IMR-90 (cell line): ENCODE measurements at regions not wholly inside any gene's neighbourhood (a gene's known extent, or its start where the extent isn't known, plus 50 kb on each side); places are given as distances from the start of the nearest gene placed in this dataset.

Experiments
- ATAC-seq: fragments of 200-7000 bp; cut with Tn5 transposase; 2 replicates; pipeline ENCODE4 v1.9.1; 2020; ENCODE audit warnings: low read depth, mild to moderate bottlenecking, moderate library complexity
- BruUV-seq: library from RNA; stranded (reverse); fragments of 400-500 nt; replicated peaks from 2 replicates; lab custom pipeline; 2021; lab: Mats Ljungman, UMichigan
- CTCF ChIA-PET: fragments of 300-600 bp; formaldehyde crosslinking; extraction: SDS; loops from one replicate; lab custom pipeline; 2021; ENCODE audit warnings: antibody characterized with exemption; lab: Yijun Ruan, JAX
- POLR2A ChIA-PET: fragments of 300-600 bp; sonication (Branson Sonifier 250); formaldehyde crosslinking; loops from one replicate; lab custom pipeline; 2022; ENCODE audit warnings: antibody characterized with exemption; ENCODE audit not compliant: unreplicated experiment; lab: Charles Lee
- DNase-seq: peaks from one replicate; pipeline ENCODE4 v3.0.0; 2013
- H2AFZ ChIP-seq: replicated peaks from 2 replicates; pipeline ENCODE3; 2013; ENCODE audit warnings: low read length, mild to moderate bottlenecking; ENCODE audit not compliant: poor library complexity
- H2AK5ac ChIP-seq: 2 replicates; pipeline ENCODE4 v1.6.1; 2013; ENCODE audit warnings: low read depth, low read length, inconsistent platforms
- H2AK9ac ChIP-seq: replicated peaks from 2 replicates; pipeline ENCODE3; 2013; ENCODE audit warnings: mild to moderate bottlenecking, low read depth, low read length, moderate library complexity; ENCODE audit not compliant: poor library complexity
- H2BK120ac ChIP-seq: 2 replicates; pipeline ENCODE4 v1.6.1; 2013; ENCODE audit warnings: low read depth, low read length, inconsistent platforms
- H2BK15ac ChIP-seq: 3 replicates; pipeline ENCODE4 v1.6.1; 2013; ENCODE audit warnings: low read depth, low read length, inconsistent platforms
- H2BK20ac ChIP-seq: 2 replicates; pipeline ENCODE4 v1.6.1; 2013; ENCODE audit warnings: low read depth, mild to moderate bottlenecking, inconsistent platforms, low read length, moderate library complexity
- H2BK5ac ChIP-seq: 2 replicates; pipeline ENCODE4 v1.6.1; 2013; ENCODE audit warnings: mild to moderate bottlenecking, low read depth, low read length, inconsistent platforms; ENCODE audit not compliant: poor library complexity, severe bottlenecking
- H3K14ac ChIP-seq: replicated peaks from 2 replicates; pipeline ENCODE4 v1.6.1; 2013; ENCODE audit warnings: low read depth, low read length, inconsistent platforms
- H3K18ac ChIP-seq: 2 replicates; pipeline ENCODE4 v1.6.1; 2013; ENCODE audit warnings: low read depth, low read length, control low read depth
- H3K23ac ChIP-seq: 2 replicates; pipeline ENCODE4 v1.6.1; 2013; ENCODE audit warnings: low read depth, low read length, inconsistent platforms
- H3K27ac ChIP-seq: 2 replicates; pipeline ENCODE4 v1.5.1; 2013; ENCODE audit warnings: mild to moderate bottlenecking, control low read depth, low read length; ENCODE audit not compliant: insufficient read depth
- H3K27me3 ChIP-seq: 2 replicates; pipeline ENCODE4 v1.6.1; 2013; ENCODE audit warnings: low read length; ENCODE audit not compliant: control insufficient read depth, insufficient read depth
- H3K36me3 ChIP-seq: 2 replicates; pipeline ENCODE4 v1.6.1; 2013; ENCODE audit warnings: low read length, mixed read lengths; ENCODE audit not compliant: control insufficient read depth, insufficient read depth
- H3K4ac ChIP-seq: 2 replicates; pipeline ENCODE4 v1.6.1; 2013; ENCODE audit warnings: low read depth, low read length, inconsistent platforms
- H3K4me1 ChIP-seq: 2 replicates; pipeline ENCODE4 v1.6.1; 2013; ENCODE audit warnings: low read length, mixed read lengths; ENCODE audit not compliant: control insufficient read depth, insufficient read depth
- H3K4me2 ChIP-seq: 2 replicates; pipeline ENCODE4 v1.6.1; 2013; ENCODE audit warnings: low read depth, mild to moderate bottlenecking, control low read depth, low read length, moderate library complexity
- H3K4me3 ChIP-seq: 2 replicates; pipeline ENCODE4 v1.5.1; 2013; ENCODE audit warnings: low read depth, mild to moderate bottlenecking, control low read depth, low read length, moderate library complexity; ENCODE audit not compliant: insufficient read depth
- H3K56ac ChIP-seq: 2 replicates; pipeline ENCODE4 v1.6.1; 2013; ENCODE audit warnings: low read length, inconsistent platforms; ENCODE audit not compliant: insufficient read depth; ENCODE audit errors: extremely low read depth
- H3K79me1 ChIP-seq, 2 experiments: 2 replicates each; pipeline ENCODE4 v1.6.1; 2013; ENCODE audit warnings: low read length in 2 of 2, inconsistent platforms in 1 of 2, low read depth in 1 of 2
- H3K9ac ChIP-seq: 2 replicates; pipeline ENCODE4 v1.6.1; 2013; ENCODE audit warnings: low read depth, low read length, control low read depth
- H3K9me1 ChIP-seq: 2 replicates; pipeline ENCODE4 v1.6.1; 2013; ENCODE audit warnings: low read length, inconsistent platforms; ENCODE audit not compliant: insufficient read depth
- H3K9me3 ChIP-seq: 2 replicates; pipeline ENCODE4 v1.6.1; 2013; ENCODE audit warnings: low read length; ENCODE audit not compliant: control insufficient read depth, insufficient read depth
- H4K20me1 ChIP-seq: 2 replicates; pipeline ENCODE4 v1.6.1; 2013; ENCODE audit warnings: low read length, inconsistent platforms; ENCODE audit not compliant: insufficient read depth
- H4K5ac ChIP-seq: 2 replicates; pipeline ENCODE4 v1.6.1; 2013; ENCODE audit warnings: mild to moderate bottlenecking, low read depth, low read length, control low read depth
- H4K8ac ChIP-seq, 2 experiments: 2 replicates each; pipeline ENCODE4 v1.6.1; 2013; ENCODE audit warnings: low read depth in 2 of 2, low read length in 2 of 2, control low read depth in 1 of 2, inconsistent platforms in 1 of 2
- H4K91ac ChIP-seq: 2 replicates; pipeline ENCODE4 v1.6.1; 2013; ENCODE audit warnings: low read depth, low read length, inconsistent platforms; ENCODE audit not compliant: insufficient read depth
- CEBPB ChIP-seq: IDR thresholded peaks from 2 replicates; pipeline ENCODE4 v1.6.1; 2012; ENCODE audit warnings: low read depth, low read length, improper control_type of control experiment
- CHD1 ChIP-seq: IDR thresholded peaks from 2 replicates; pipeline ENCODE4 v1.6.1; 2012; ENCODE audit warnings: low read depth, low read length, improper control_type of control experiment
- CTCF ChIP-seq: conservative IDR thresholded peaks from 2 replicates; pipeline ENCODE4 v1.5.1; 2012; ENCODE audit warnings: mild to moderate bottlenecking, low read depth, low read length, improper control_type of control experiment
- MAZ ChIP-seq: IDR thresholded peaks from 2 replicates; pipeline ENCODE4 v1.6.1; 2012; ENCODE audit warnings: low read depth, mild to moderate bottlenecking, low read length, improper control_type of control experiment, moderate library complexity, borderline replicate concordance
- MXI1 ChIP-seq: IDR thresholded peaks from 2 replicates; pipeline ENCODE4 v1.6.1; 2012; ENCODE audit warnings: low read depth, mild to moderate bottlenecking, low read length, moderate library complexity, borderline replicate concordance
- NFE2L2 ChIP-seq: fragments of 150-350 bp; IDR thresholded peaks from 2 replicates; pipeline ENCODE4 v1.6.1; 2016; ENCODE audit warnings: low read depth, mild to moderate bottlenecking, low read length
- POLR2A ChIP-seq: IDR thresholded peaks from 2 replicates; pipeline ENCODE4 v1.6.1; 2012; ENCODE audit warnings: mild to moderate bottlenecking, low read depth, low read length
- RAD21 ChIP-seq: IDR thresholded peaks from 2 replicates; pipeline ENCODE4 v1.6.1; 2012; ENCODE audit warnings: low read length, improper control_type of control experiment
- WGBS, 2 experiments: methylation state at CpG; one replicate each; pipeline versions ENCODE4 v1.1.5 to v1.1.7; 2013; ENCODE audit warnings: missing lambda C conversion rate in 2 of 2; ENCODE audit not compliant: insufficient read length in 1 of 2; ENCODE audit errors: extremely low coverage in 2 of 2; 5-methylcytosine and 5-hydroxymethylcytosine counted together
- dilution Hi-C: fragments of 300-500 bp; cut with HindIII; formaldehyde crosslinking; loops from one replicate; pipeline ENCODE4 v1.14.3; 2018; ENCODE audit warnings: low sequenced_read_pairs; ENCODE audit not compliant: unreplicated experiment
- in situ Hi-C: fragments of 300-500 bp; cut with MboI; formaldehyde crosslinking; loops from 3 replicates; pipeline ENCODE4 v1.14.3; 2019; ENCODE audit warnings: low sequenced_read_pairs, inconsistent platforms, mixed read lengths
- intact Hi-C: fragments of 100-400 bp; cut with micrococcal nuclease; formaldehyde crosslinking; loops from 2 replicates; pipeline ENCODE4 v1.10.0; 2022

GRCh38 chr6:150464966-150465365 is 96.2 kb downstream of the IYD start:
- H3K36me3 ChIP-seq, result no peaks in the 10 kb centered on the region
- H3K27me3 ChIP-seq, result no peaks in the 10 kb centered on the region
- H4K91ac ChIP-seq, result no peak overlapping the region
- in situ Hi-C loops (no loop called here), intact Hi-C loops (no loop called here), dilution Hi-C loops (no loop called here)
- H3K4me2 ChIP-seq, result no peak overlapping the region
- no peak overlapping the region for H4K5ac ChIP-seq
- no peak overlapping the region for H2BK20ac ChIP-seq
- no peak overlapping the region for H3K4me3 ChIP-seq
- H3K23ac ChIP-seq, result no peak overlapping the region
- H4K20me1 ChIP-seq, result no peaks in the 10 kb centered on the region
- WGBS, 2 experiments, result no CpG with 5 or more reads among the region's 2 CpGs
- no peak overlapping the region for H2AK5ac ChIP-seq
- H2AFZ ChIP-seq, result no peak overlapping the region
- TF ChIP-seq CHD1 (no peak), MAZ (no peak), NFE2L2 (no peak), RAD21 (no peak), CTCF (no peak), POLR2A (no peak), CEBPB (no peak), MXI1 (no peak)
- no peak overlapping the region for H2BK5ac ChIP-seq
- H3K4ac ChIP-seq, result no peak overlapping the region
- DNase-seq, result no peak
- POLR2A ChIA-PET, result no interaction called here
- no peaks in the 10 kb centered on the region for H3K4me1 ChIP-seq
- H3K56ac ChIP-seq, result no peak overlapping the region
- H2BK15ac ChIP-seq, result no peak overlapping the region
- no peaks in the 10 kb centered on the region for H3K79me1 ChIP-seq
- H2BK120ac ChIP-seq, result no peak overlapping the region
- no peak overlapping the region for H3K14ac ChIP-seq
- CTCF ChIA-PET, result no interaction called here
- H2AK9ac ChIP-seq, result no peak overlapping the region
- H3K18ac ChIP-seq, result no peak overlapping the region
- no peaks in the 10 kb centered on the region for H3K9me3 ChIP-seq
- no peak overlapping the region for H4K8ac ChIP-seq
- BruUV-seq, result no TSS peak
- no peak overlapping the region for H3K9ac ChIP-seq
- ATAC-seq, result no peak
- H3K27ac ChIP-seq, result no peak overlapping the region
- H3K9me1 ChIP-seq, result no peaks in the 10 kb centered on the region
